Fibroblast of the aortic adventitia (primary cell): ENCODE measurements at regions not wholly inside any gene's neighbourhood (a gene's known extent, or its start where the extent isn't known, plus 50 kb on each side); places are given as distances from the start of the nearest gene placed in this dataset. TPM values are rescaled to one million over a fixed set of nuclear protein-coding genes. Genes with fewer than 3 reads are reported as not detected.
"Not testable (repeated sequence)": the region's sequence is repeated elsewhere in the genome, so short reads cannot be mapped to it uniquely, and the experiment has no call there.

Experiments used
- DNase-seq: peaks from one replicate; pipeline ENCODE4 v3.0.0-alpha.2; 2010; ENCODE audit warnings: low read depth
- H3K4me3 ChIP-seq: 2 replicates; pipeline ENCODE4 v1.5.1; 2011; ENCODE audit warnings: low read depth, mild to moderate bottlenecking, control low read depth, low read length, moderate library complexity
- small RNA-seq: library from RNA; depleted of rRNA; stranded (forward); fragments of <200 nt; gene quantifications from one replicate; pipeline ENCODE3, GENCODE V24; 2012
- TF ChIP-seq, protein P1 (sequence below): IDR thresholded peaks from 2 replicates; pipeline ENCODE4 v1.5.1; 2011; ENCODE audit warnings: mild to moderate bottlenecking, low read length, control low read depth, inconsistent platforms; ENCODE audit not compliant: insufficient read depth

DNA sequence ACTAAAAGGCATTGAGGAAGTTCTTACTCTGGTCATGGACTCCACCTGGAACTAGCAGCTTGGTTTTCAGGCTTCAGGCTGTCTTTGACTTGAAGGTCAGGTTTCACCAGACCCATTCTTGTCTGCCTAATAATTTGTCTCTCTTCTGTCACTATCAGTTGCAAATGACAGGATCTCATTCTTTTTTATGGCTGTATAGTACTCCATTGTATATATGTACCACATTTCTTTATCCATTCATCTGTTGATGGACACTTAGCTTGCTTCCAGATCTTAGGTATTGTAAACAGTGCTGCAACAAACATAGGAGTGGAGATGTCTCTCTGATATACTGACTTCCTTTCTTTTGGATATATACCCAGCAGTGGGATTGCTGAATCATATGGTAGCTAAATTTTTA, 73.1 kb upstream of the SYNCRIP start:
- TF ChIP-seq, protein P1, sequence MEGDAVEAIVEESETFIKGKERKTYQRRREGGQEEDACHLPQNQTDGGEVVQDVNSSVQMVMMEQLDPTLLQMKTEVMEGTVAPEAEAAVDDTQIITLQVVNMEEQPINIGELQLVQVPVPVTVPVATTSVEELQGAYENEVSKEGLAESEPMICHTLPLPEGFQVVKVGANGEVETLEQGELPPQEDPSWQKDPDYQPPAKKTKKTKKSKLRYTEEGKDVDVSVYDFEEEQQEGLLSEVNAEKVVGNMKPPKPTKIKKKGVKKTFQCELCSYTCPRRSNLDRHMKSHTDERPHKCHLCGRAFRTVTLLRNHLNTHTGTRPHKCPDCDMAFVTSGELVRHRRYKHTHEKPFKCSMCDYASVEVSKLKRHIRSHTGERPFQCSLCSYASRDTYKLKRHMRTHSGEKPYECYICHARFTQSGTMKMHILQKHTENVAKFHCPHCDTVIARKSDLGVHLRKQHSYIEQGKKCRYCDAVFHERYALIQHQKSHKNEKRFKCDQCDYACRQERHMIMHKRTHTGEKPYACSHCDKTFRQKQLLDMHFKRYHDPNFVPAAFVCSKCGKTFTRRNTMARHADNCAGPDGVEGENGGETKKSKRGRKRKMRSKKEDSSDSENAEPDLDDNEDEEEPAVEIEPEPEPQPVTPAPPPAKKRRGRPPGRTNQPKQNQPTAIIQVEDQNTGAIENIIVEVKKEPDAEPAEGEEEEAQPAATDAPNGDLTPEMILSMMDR, result no peak
- no peak overlapping the region for H3K4me3 ChIP-seq
- no peak for DNase-seq

DNA sequence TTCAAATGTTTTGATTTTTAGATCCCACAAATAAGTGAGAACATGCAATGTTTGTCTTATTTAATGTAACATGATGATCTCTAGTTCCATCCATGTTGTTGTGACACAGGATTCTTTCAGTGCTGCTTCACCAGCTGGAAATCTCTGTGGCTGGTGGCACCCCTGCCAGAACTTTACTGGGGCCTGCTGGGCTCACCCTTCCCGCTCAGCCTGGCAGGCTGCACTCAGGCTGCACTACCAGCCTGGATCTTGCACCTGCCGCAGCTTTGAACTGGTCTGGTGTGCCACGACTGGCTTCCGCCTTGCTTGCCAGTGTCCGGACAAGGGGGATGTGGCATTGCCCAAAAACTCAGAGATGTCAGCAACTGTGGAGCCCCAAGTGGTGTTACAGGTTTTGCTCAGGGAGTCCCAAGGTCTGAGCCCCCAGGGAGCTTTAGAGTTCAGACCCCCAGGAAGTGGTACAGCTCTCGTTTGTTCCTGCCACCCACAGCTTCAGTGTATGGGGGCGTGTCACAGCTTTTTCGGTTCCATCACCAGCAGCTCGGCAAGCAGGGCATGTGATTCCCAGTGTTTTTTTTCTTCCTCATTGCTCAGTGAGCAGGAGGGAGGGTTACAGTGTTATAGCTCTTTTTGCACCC, 72.3 kb upstream of the SYNCRIP start:
- TF ChIP-seq, protein P1, result no peak

DNA sequence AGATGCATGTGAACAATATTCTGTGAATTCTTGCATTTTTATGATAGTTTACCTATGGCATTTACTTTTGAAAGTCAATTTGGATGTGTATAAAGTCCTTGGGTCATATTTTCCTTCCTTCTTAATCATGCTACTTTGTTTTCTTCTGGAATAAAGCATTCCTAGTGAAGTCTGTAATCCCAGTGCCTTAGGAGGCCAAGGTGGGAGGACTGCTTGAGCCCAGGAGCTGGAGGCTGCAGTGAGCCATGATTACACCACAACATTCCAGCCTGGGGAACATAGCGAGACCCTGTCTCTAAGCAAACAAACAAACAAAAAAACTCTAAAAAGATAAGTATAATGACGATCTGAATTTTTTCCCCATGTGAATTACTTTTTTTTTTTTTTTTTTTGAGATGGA, 69.7 kb upstream of the SYNCRIP start:
- no peak for DNase-seq
- no peak overlapping the region for H3K4me3 ChIP-seq
- TF ChIP-seq, protein P1, result no peak

More for the DNA sequence above, 72.3 kb upstream of the SYNCRIP start:
- no peak overlapping the region for H3K4me3 ChIP-seq
- DNase-seq, result no peak

- peak; percentile 2 for DNase-seq
- H3K4me3 ChIP-seq, result not testable (repeated sequence)
These were observed 64.9 kb upstream of the SYNCRIP start for GRCh38 chr6:85707515-85708145.

DNA sequence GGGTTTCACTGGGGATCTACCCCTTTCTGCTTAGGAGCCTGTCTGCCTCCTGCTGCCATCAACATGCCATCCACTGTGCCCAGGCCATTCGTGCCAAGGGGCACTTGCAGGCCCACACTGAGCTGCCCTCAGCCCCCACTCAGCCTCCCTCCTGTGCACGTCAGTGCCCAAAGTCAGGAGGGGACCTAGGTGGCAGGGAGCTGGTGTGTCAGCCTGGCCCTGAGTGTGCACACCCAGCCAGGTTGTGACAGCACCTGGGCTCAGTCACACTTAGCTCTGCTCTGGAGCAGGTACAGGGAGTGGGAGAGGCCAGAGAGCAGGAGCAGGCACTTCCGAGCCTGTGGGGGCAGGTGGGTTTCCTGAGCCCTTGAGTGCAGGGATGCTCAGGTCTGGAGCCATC, 63.6 kb upstream of the SYNCRIP start:
- DNase-seq, result no peak
- no peak overlapping the region for H3K4me3 ChIP-seq
- TF ChIP-seq, protein P1, result no peak

DNA sequence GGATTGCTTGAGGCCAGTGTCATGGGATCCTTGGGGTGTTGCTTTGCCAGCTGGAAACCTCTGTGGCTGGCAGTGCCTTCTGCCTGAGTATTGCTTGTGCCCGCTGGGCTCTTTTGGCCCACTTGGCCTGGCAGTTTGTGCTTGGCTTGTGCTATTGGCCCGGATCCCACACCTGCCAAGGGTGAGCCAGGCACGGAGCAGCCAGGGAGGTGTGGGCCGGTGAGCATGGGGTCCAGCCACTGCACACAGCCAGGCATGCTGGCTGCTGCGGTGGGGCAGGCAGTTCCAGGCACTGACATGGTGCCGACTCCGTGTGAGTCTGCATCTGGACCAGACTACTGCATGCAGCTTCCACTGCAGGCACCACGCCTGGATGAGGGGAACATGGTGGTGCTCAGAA, 62.5 kb upstream of the SYNCRIP start:
- TF ChIP-seq, protein P1, result no peak
- no peak for DNase-seq
- H3K4me3 ChIP-seq, result no peak overlapping the region

GRCh38 chr6:85703406-85703805, 60.7 kb upstream of the SYNCRIP start:
- H3K4me3 ChIP-seq, result no peak overlapping the region
- no peak for DNase-seq
- TF ChIP-seq, protein P1, result no peak

Small RNA genes in the stretch of these regions (small RNA-seq; reads per million reads assigned to genes)
- not detected for gene RF00019
- gene RN7SL643P, result not detected
- gene RNU4-12P, result not detected
- gene RNU4-72P, result not detected
- not detected for gene SMIM11P1
